Epithelial cell of proximal tubule (primary cell): ENCODE measurements at regions not wholly inside any gene's neighbourhood (a gene's known extent, or its start where the extent isn't known, plus 50 kb on each side); places are given as distances from the start of the nearest gene placed in this dataset.

Experiments used
- DNase-seq: peaks from one replicate; pipeline ENCODE4 v3.0.0-alpha.2; 2011; ENCODE audit warnings: low read depth
- H3K4me3 ChIP-seq: 2 replicates; pipeline ENCODE4 v1.5.1; 2011; ENCODE audit warnings: low read depth, mild to moderate bottlenecking, low read length
- TF ChIP-seq, protein P1 (sequence below): conservative IDR thresholded peaks from 2 replicates; pipeline ENCODE4 v1.5.1; 2012; ENCODE audit warnings: low read depth, mild to moderate bottlenecking, low read length

- DNase-seq = no peak
- no peak overlapping the region for H3K4me3 ChIP-seq
- TF ChIP-seq, protein P1, sequence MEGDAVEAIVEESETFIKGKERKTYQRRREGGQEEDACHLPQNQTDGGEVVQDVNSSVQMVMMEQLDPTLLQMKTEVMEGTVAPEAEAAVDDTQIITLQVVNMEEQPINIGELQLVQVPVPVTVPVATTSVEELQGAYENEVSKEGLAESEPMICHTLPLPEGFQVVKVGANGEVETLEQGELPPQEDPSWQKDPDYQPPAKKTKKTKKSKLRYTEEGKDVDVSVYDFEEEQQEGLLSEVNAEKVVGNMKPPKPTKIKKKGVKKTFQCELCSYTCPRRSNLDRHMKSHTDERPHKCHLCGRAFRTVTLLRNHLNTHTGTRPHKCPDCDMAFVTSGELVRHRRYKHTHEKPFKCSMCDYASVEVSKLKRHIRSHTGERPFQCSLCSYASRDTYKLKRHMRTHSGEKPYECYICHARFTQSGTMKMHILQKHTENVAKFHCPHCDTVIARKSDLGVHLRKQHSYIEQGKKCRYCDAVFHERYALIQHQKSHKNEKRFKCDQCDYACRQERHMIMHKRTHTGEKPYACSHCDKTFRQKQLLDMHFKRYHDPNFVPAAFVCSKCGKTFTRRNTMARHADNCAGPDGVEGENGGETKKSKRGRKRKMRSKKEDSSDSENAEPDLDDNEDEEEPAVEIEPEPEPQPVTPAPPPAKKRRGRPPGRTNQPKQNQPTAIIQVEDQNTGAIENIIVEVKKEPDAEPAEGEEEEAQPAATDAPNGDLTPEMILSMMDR = no peak
Observed at GRCh38 chr4:3712112-3712805, 53.9 kb upstream of the ADRA2C start.

- TF ChIP-seq, protein P1 = no peak
- no peak overlapping the region for H3K4me3 ChIP-seq
- DNase-seq = no peak
Observed at GRCh38 chr4:3711183-3712111, 54.7 kb upstream of the ADRA2C start.

GRCh38 chr4:3710451-3711182, 55.6 kb upstream of the ADRA2C start:
- H3K4me3 ChIP-seq = no peak overlapping the region
- TF ChIP-seq, protein P1 = no peak
- DNase-seq = no peak

DNA sequence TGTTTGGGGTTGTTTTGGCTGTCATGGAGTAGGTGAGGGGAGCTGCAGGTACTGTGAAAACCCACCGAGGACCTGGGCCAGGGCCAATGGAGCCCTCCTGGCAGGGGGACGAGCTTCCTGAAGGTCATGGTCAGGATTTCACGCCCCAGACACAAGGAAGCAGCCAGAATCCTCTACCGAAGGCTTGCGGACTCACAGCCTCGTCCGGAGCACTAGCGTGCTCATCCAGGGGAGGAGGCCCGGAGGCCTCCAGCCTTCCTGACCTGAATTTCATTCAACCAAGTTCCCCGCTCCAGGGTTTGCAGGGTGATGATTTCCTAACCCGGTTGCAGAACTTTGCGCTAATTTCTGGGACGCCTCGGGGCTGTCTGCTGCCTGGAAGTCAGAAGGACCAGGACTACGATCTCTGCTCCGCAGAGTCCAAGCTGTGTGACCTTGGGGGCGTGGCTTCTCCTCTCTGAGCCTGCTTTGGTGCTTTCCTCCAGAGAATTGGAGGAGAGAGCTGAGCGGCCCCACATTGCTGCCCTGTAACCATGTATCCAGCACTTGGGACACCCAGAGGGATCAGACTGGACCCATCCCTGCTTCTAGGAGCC, 56.2 kb upstream of the ADRA2C start:
- TF ChIP-seq, protein P1 = no peak
- no peak for DNase-seq
- no peak overlapping the region for H3K4me3 ChIP-seq

DNA sequence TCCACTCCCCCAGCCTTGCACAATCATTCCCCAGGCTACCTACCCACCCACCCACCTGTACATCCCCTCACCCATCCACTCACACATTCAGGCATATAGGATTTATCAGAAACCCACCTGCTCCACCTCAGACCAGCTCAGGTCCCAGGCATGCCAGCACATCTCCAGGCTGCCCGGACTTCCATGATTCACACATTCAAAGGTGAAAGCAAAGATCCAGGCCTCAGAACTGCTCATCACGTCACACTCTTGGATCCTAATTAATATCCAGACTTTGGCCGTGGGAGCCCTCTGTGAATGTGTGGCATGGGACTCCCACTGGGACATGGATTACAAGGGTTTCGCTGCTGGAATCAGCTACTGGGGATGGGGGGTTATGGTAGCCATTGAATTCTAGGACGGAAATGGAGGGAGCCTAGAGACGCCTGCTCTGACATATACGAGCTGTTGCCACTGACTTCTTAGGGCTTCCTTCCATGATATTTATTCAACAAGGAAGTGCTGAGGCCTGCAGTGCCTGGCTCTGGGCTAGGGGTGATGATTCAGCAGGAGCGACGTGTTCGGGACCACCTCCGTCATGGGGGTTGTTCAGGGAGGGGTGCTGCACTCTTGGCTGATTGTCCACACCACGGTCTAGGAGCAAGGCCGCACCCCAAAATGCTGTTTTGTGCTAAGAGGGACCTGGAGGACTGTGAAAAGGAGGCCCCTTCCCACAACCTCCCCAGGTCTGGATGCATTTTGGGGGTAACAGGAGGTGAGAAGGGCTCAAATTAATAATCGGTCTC, 56.9 kb upstream of the ADRA2C start:
- TF ChIP-seq, protein P1 = no peak
- no peak for DNase-seq
- H3K4me3 ChIP-seq = no peak overlapping the region

- TF ChIP-seq, protein P1 = no peak
- DNase-seq = no peak
- H3K4me3 ChIP-seq = no peak overlapping the region
Observed at GRCh38 chr4:3708611-3709010, 57.6 kb upstream of the ADRA2C start.
